ENCODE measurements at regions not wholly inside any gene's neighbourhood (a gene's known extent, or its start where the extent isn't known, plus 50 kb on each side); places are given as distances from the start of the nearest gene placed in this dataset.

DNA sequence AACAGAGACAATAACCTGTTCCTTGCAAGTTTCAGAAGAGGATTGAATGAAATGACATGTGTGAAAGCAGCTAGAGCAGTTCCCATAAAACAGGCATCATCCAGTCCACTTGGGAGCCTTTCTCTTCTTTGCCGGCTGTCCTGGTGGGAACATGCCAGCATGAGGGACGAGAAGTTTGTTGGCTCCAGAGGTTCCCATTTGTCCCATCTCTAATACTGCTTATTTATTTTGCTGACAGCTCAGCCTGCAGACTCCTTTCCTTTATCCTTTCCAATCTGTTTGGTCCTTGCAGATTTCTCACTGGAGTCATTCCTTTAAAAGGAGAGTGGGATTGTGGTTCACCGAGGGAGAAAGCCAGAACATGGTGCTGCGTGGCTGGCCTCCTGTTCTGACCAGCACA lies 321.5 kb upstream of the CLINT1 start:
- TF ChIP-seq, protein P1, sequence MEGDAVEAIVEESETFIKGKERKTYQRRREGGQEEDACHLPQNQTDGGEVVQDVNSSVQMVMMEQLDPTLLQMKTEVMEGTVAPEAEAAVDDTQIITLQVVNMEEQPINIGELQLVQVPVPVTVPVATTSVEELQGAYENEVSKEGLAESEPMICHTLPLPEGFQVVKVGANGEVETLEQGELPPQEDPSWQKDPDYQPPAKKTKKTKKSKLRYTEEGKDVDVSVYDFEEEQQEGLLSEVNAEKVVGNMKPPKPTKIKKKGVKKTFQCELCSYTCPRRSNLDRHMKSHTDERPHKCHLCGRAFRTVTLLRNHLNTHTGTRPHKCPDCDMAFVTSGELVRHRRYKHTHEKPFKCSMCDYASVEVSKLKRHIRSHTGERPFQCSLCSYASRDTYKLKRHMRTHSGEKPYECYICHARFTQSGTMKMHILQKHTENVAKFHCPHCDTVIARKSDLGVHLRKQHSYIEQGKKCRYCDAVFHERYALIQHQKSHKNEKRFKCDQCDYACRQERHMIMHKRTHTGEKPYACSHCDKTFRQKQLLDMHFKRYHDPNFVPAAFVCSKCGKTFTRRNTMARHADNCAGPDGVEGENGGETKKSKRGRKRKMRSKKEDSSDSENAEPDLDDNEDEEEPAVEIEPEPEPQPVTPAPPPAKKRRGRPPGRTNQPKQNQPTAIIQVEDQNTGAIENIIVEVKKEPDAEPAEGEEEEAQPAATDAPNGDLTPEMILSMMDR (conservative IDR thresholded peaks at IDR 0.05; ENCODE audit: low read depth, low read length) = no peak
- TF ChIP-seq EZH2phosphoT487 (IDR thresholded peaks at IDR 0.05; ENCODE audit: borderline replicate concordance, low read length) (no peak), EZH2 (IDR thresholded peaks at IDR 0.05; ENCODE audit: low read length, unreplicated experiment) (no peak)
- H4K20me1 ChIP-seq (ENCODE audit: low read length) = no peaks in the 10 kb centered on the region
- CTCF ChIA-PET = no interaction called here

DNA sequence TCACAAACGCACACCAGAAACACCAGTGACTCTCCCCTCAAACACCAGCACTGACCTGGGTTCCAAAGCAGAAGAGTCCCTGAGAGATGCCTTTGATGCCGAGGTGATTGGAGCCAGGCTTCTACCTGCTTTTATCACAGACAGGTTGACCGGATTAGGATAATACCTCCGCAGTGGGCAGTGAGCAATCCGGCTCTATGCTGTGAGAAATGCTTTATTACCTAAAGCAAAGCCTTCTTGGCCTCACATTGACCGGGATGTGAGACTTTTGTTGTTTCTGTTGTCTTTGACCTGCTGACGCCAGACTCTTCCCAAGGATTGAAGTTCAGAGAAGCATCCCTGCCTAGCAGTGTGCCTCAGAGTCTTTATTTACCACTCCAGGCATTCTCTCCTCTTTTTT lies 320.3 kb upstream of the CLINT1 start:
- no peak overlapping the region for H2AFZ ChIP-seq (ENCODE audit: low read length)
- no peaks in the 10 kb centered on the region for H3K9me3 ChIP-seq (ENCODE audit: low read length)
- intact Hi-C loops (cut with micrococcal nuclease) = loop anchor here (5.0 to 10.0 kb wide), 3 partner anchors 164 to 928 kb away; no protein-coding TSS in a partner anchor
- no peak for ATAC-seq
- no peak overlapping the region for H3K4me2 ChIP-seq (ENCODE audit: low read length)
- no peak for DNase-seq
- no peaks in the 10 kb centered on the region for H3K9me2 ChIP-seq (replicated peaks; ENCODE audit: low read length)
- no peaks in the 10 kb centered on the region for H3F3A ChIP-seq (ENCODE audit: low read length, unreplicated experiment)
- peaks cover 15% of the 10 kb centered on the region for H3K4me1 ChIP-seq (ENCODE audit: insufficient read depth, low read length)
- BruUV-seq (replicated peaks) = no TSS peak
- TF ChIP-seq EZH2phosphoT487 (IDR thresholded peaks at IDR 0.05; ENCODE audit: borderline replicate concordance, low read length) (no peak), EZH2 (IDR thresholded peaks at IDR 0.05; ENCODE audit: low read length, unreplicated experiment) (no peak)
- TF ChIP-seq, protein P1 (conservative IDR thresholded peaks at IDR 0.05; ENCODE audit: low read depth, low read length) = no peak
- no peak overlapping the region for H3K27ac ChIP-seq (ENCODE audit: low read length)
- H4K20me1 ChIP-seq (ENCODE audit: low read length) = no peaks in the 10 kb centered on the region
- ChIA-PET CTCF (no interaction called here), POLR2A (ENCODE audit: unreplicated experiment) (no interaction called here)
- H3K27me3 ChIP-seq (ENCODE audit: low read length) = peaks cover 52% of the 10 kb centered on the region
- no peak overlapping the region for H3K9ac ChIP-seq (ENCODE audit: low read length)
- H3K79me2 ChIP-seq (ENCODE audit: low read length) = no peaks in the 10 kb centered on the region
- no peaks in the 10 kb centered on the region for H3K36me3 ChIP-seq (ENCODE audit: low read depth, low read length)
- no peak overlapping the region for H3K4me3 ChIP-seq (ENCODE audit: low read length)

More for the DNA sequence above, 321.5 kb upstream of the CLINT1 start:
- Histone ChIP-seq H3K9me3 (ENCODE audit: low read length) (no peaks in the 10 kb centered on the region), H3K4me2 (ENCODE audit: low read length) (no peak overlapping the region), H3K4me1 (ENCODE audit: insufficient read depth, low read length) (peaks cover 12% of the 10 kb centered on the region), H3K9me2 (replicated peaks; ENCODE audit: low read length) (no peaks in the 10 kb centered on the region), H3F3A (ENCODE audit: low read length, unreplicated experiment) (no peaks in the 10 kb centered on the region), H3K27me3 (ENCODE audit: low read length) (peaks cover 52% of the 10 kb centered on the region), H3K79me2 (ENCODE audit: low read length) (no peaks in the 10 kb centered on the region), H3K4me3 (ENCODE audit: low read length) (no peak overlapping the region), H2AFZ (ENCODE audit: low read length) (no peak overlapping the region), H3K36me3 (ENCODE audit: low read depth, low read length) (no peaks in the 10 kb centered on the region), H3K27ac (ENCODE audit: low read length) (no peak overlapping the region), H3K9ac (ENCODE audit: low read length) (no peak overlapping the region)
- intact Hi-C loops (cut with micrococcal nuclease) = no loop called here
- POLR2A ChIA-PET (ENCODE audit: unreplicated experiment) = no interaction called here
- ATAC-seq (no peak), DNase-seq (no peak)
- BruUV-seq (replicated peaks) = no TSS peak

DNA sequence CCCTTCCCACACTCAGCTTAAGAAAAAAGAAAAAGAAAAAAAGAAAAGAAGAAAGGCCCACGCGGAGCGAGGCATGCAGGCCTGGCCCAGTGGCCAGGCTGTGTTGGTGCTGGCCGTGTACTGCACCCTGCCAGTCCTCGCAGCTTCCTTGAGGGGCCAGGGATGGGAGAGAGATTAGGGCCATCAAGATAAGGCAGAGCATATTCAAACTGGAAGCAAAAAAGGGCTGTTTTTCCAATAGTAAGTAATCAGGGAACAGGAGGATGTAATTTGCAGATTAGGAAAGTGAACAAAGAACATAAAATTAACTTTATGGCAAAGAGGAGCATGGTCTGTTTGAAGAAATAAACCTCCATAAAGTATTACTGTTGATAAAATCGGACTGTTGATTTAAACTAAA lies 319.6 kb upstream of the CLINT1 start:
- TF ChIP-seq EZH2 (IDR thresholded peaks at IDR 0.05; ENCODE audit: low read length, unreplicated experiment) = no peak
- TF ChIP-seq, protein P1 (conservative IDR thresholded peaks at IDR 0.05; ENCODE audit: low read depth, low read length) = no peak
- no peak for TF ChIP-seq EZH2phosphoT487 (IDR thresholded peaks at IDR 0.05; ENCODE audit: borderline replicate concordance, low read length)
- intact Hi-C loops (cut with micrococcal nuclease) = loop anchor here (5.0 to 10.0 kb wide), 3 partner anchors 164 to 929 kb away; no protein-coding TSS in a partner anchor
- H3K4me2 ChIP-seq (ENCODE audit: low read length) = no peak overlapping the region
- POLR2A ChIA-PET (ENCODE audit: unreplicated experiment) = no interaction called here
- CTCF ChIA-PET = no interaction called here
- H3K9me2 ChIP-seq (replicated peaks; ENCODE audit: low read length) = no peaks in the 10 kb centered on the region
- H3K36me3 ChIP-seq (ENCODE audit: low read depth, low read length) = no peaks in the 10 kb centered on the region
- no peak overlapping the region for H3K27ac ChIP-seq (ENCODE audit: low read length)
- no peaks in the 10 kb centered on the region for H3K79me2 ChIP-seq (ENCODE audit: low read length)
- no peaks in the 10 kb centered on the region for H3F3A ChIP-seq (ENCODE audit: low read length, unreplicated experiment)
- H3K4me1 ChIP-seq (ENCODE audit: insufficient read depth, low read length) = peaks cover 15% of the 10 kb centered on the region
- H3K9me3 ChIP-seq (ENCODE audit: low read length) = no peaks in the 10 kb centered on the region
- no TSS peak for BruUV-seq (replicated peaks)
- ATAC-seq = no peak
- no peak overlapping the region for H3K9ac ChIP-seq (ENCODE audit: low read length)
- DNase-seq = no peak
- H2AFZ ChIP-seq (ENCODE audit: low read length) = no peak overlapping the region
- no peaks in the 10 kb centered on the region for H4K20me1 ChIP-seq (ENCODE audit: low read length)
- H3K27me3 ChIP-seq (ENCODE audit: low read length) = peaks cover 54% of the 10 kb centered on the region
- H3K4me3 ChIP-seq (ENCODE audit: low read length) = no peak overlapping the region

Measured in PC-3 (cell line).